ENCODE measurements at regions not wholly inside any gene's neighbourhood (a gene's known extent, or its start where the extent isn't known, plus 50 kb on each side); places are given as distances from the start of the nearest gene placed in this dataset.
"Not testable (repeated sequence)": the region's sequence is repeated elsewhere in the genome, so short reads cannot be mapped to it uniquely, and the experiment has no call there.

GRCh38 chr10:9339716-9340115 lies 1285.2 kb downstream of the GATA3 start:
- peak; percentile 74 for DNase-seq

GRCh38 chr10:9342885-9343570 lies 1288.5 kb downstream of the GATA3 start:
- peak; percentile 72 for DNase-seq

GRCh38 chr10:9347933-9348332 lies 1293.4 kb downstream of the GATA3 start:
- not testable (repeated sequence) for DNase-seq

- no peak for DNase-seq
Observed at GRCh38 chr10:9357471-9357870, 1303.0 kb downstream of the GATA3 start.

DNA sequence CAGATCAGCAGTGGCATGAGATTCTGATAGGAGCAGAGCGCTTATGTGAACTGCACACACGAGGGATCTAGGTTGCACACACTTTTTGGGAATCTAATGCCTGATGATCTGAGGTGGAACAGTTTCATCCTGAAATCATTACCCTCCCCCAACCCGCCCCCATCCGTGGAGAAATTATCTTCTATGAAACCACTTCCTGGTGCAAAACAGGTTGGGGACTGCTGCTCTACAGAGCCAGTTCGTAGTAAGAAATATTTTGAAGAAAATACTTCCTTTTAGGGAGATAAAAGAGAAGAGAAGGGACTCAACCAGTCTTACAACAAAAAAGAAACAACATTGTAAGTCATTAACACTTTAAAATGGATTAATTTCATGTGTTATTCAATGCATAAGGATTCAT lies 1308.2 kb downstream of the GATA3 start:
- DNase-seq, result no peak

GRCh38 chr10:9379183-9379582 lies 1324.7 kb downstream of the GATA3 start:
- DNase-seq, result no peak

- no peak for DNase-seq
Observed at GRCh38 chr10:9381733-9382532, 1327.4 kb downstream of the GATA3 start.

GRCh38 chr10:9382533-9382866 lies 1328.0 kb downstream of the GATA3 start:
- DNase-seq, result no peak

GRCh38 chr10:9390516-9390915 lies 1336.0 kb downstream of the GATA3 start:
- DNase-seq, result no peak

DNA sequence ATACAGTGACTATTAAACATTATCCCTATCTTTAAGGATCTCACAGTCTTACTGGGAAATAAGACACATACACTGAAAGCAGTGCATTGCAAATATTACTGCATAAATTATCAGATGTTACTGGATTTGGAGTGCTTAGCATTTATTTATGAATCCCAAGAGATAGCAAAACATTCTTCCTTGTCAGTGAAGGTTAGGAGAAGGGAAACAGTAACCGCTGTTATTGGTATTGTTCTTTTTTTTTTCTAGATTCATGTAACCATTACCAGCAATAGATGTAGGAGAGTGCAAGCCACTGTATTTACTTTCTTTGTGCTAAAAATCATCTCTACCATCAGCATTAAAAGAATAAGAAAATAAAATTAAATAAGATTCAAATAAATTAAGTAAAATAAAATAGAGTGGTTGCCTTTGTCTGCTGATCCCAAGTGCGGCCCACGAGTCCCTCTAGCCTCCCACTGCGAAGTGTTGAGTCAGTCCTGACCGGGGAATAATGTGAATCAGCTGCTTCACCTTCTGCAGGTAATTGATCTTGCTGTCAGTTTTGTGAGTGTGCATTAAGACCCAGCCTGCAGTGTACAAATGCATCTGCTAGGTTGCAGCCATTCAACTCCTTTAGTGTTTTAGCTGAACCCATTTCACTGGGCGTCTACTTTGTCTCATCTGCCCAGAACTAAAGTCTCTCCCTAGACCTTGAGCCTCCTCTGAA lies 1344.9 kb downstream of the GATA3 start:
- DNase-seq, result no peak

DNA sequence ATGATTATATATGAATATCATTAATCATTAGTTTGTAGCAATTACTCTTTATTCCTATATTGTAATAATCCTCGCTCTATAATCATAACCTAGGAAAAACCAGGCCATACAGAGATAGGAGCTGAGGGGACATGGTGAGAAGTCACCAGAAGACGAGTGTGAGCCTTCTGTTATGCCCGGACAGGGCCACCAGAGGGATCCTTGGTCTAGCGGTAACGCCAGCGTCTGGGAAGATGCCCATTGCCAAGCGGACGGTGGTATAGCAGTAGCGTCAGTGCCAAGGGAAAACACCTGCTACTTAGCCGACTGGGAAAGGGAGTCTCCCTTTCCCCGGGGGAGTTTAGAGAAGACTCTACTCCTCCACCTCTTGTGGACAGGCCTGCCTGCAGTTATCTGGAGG lies 1347.6 kb downstream of the GATA3 start:
- not testable (repeated sequence) for DNase-seq

- not testable (repeated sequence) for DNase-seq
Observed at GRCh38 chr10:9402507-9403195, 1348.2 kb downstream of the GATA3 start.

DNA sequence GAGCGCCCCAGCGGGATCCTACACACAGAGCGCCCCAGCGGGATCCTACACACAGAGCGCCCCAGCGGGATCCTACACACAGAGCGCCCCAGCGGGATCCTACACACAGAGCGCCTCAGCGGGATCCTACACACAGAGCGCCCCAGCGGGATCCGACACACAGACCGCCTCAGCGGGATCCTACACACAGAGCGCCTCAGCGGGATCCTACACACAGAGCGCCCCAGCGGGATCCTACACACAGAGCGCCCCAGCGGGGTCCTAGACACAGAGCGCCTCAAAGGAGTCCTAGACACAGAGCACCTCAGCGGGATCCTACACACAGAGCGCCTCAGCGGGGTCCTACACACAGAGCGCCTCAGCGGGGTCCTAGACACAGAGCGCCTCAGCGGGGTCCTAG lies 1352.7 kb downstream of the GATA3 start:
- not testable (repeated sequence) for DNase-seq

DNA sequence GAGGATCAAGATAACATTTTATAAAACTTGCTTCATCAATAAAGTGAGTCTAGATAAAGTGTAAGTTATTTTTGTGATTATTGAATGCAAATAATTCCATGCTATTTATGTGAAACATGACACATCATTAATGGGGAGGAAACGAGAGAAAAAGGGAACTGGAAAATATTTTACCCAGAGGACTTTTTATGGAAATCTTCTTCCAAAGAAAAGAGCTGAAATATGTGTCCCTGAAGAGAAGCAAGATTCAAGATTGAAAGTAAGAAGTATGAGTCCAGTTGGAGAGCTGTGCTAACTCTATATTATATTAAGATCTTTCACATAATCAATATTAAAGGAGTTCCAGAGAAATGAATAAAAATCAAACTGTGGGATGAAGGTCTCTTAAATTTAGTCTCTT lies 1361.8 kb downstream of the GATA3 start:
- no peak for DNase-seq

GRCh38 chr10:9419757-9420156 lies 1365.3 kb downstream of the GATA3 start:
- no peak for DNase-seq

- peak; percentile 5 for DNase-seq
Observed at GRCh38 chr10:9427209-9427608, 1372.7 kb downstream of the GATA3 start.

DNA sequence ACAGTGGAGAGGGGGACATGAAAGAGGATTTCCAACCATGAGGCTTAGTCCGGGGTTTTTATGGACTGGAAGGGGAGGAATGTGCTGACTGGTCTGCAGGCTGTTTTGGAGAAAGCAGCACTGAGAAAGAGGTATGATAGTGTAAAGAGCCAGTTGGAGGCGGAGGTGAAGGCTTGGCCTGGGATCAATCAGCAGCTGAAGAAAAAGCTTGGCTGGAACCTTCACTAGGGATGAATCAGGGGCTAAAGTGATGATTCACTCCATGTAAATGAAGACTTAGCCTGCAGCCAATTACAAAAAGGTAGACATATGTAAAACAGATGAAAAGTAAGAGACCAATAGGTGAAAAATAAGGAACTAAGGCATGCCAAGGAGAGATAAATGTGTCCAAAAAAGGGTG lies 1382.6 kb downstream of the GATA3 start:
- DNase-seq, result peak; percentile 48

GRCh38 chr10:9443758-9444157 lies 1389.3 kb downstream of the GATA3 start:
- DNase-seq, result no peak

DNA sequence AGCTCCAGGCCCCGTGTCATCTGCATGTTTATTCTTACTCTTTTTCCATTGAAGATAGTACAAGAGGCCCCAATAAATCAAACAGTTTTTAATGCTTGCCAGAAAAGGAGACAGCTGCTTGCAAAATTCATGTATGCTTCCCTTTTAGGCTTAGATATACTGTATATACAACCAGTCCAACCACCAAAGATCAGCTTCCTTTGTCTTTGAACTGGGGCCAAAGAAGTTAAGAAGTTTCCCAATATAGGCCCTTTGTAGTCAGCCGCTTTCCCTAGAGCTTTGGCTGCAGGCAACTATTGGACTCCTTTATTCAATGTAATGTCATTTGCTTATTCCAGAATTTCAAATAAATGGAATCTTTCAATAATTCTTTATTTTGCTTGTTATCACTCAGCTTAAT lies 1395.0 kb downstream of the GATA3 start:
- DNase-seq, result no peak

- DNase-seq, result no peak
Observed at GRCh38 chr10:9450801-9451200, 1396.3 kb downstream of the GATA3 start.

GRCh38 chr10:9451211-9451773 lies 1396.8 kb downstream of the GATA3 start:
- DNase-seq, result no peak

- DNase-seq, result no peak
Observed at GRCh38 chr10:9452056-9452455, 1397.6 kb downstream of the GATA3 start.

- DNase-seq, result peak; percentile 18
Observed at GRCh38 chr10:9453871-9454270, 1399.4 kb downstream of the GATA3 start.
